IMR-90 (cell line): ENCODE measurements at regions not wholly inside any gene's neighbourhood (a gene's known extent, or its start where the extent isn't known, plus 50 kb on each side); places are given as distances from the start of the nearest gene placed in this dataset.

Experiments used
- ATAC-seq: fragments of 200-7000 bp; cut with Tn5 transposase; 2 replicates; pipeline ENCODE4 v1.9.1; 2020; ENCODE audit warnings: low read depth, mild to moderate bottlenecking, moderate library complexity
- BruUV-seq: library from RNA; stranded (reverse); fragments of 400-500 nt; replicated peaks from 2 replicates; lab custom pipeline; 2021; lab: Mats Ljungman, UMichigan
- CTCF ChIA-PET: fragments of 300-600 bp; formaldehyde crosslinking; extraction: SDS; loops from one replicate; lab custom pipeline; 2021; ENCODE audit warnings: antibody characterized with exemption; lab: Yijun Ruan, JAX
- POLR2A ChIA-PET: fragments of 300-600 bp; sonication (Branson Sonifier 250); formaldehyde crosslinking; loops from one replicate; lab custom pipeline; 2022; ENCODE audit warnings: antibody characterized with exemption; ENCODE audit not compliant: unreplicated experiment; lab: Charles Lee
- DNase-seq: peaks from one replicate; pipeline ENCODE4 v3.0.0; 2013
- H2AFZ ChIP-seq: replicated peaks from 2 replicates; pipeline ENCODE3; 2013; ENCODE audit warnings: low read length, mild to moderate bottlenecking; ENCODE audit not compliant: poor library complexity
- H2AK5ac ChIP-seq: 2 replicates; pipeline ENCODE4 v1.6.1; 2013; ENCODE audit warnings: low read depth, low read length, inconsistent platforms
- H2AK9ac ChIP-seq: replicated peaks from 2 replicates; pipeline ENCODE3; 2013; ENCODE audit warnings: mild to moderate bottlenecking, low read depth, low read length, moderate library complexity; ENCODE audit not compliant: poor library complexity
- H2BK120ac ChIP-seq: 2 replicates; pipeline ENCODE4 v1.6.1; 2013; ENCODE audit warnings: low read depth, low read length, inconsistent platforms
- H2BK15ac ChIP-seq: 3 replicates; pipeline ENCODE4 v1.6.1; 2013; ENCODE audit warnings: low read depth, low read length, inconsistent platforms
- H2BK20ac ChIP-seq: 2 replicates; pipeline ENCODE4 v1.6.1; 2013; ENCODE audit warnings: low read depth, mild to moderate bottlenecking, inconsistent platforms, low read length, moderate library complexity
- H2BK5ac ChIP-seq: 2 replicates; pipeline ENCODE4 v1.6.1; 2013; ENCODE audit warnings: mild to moderate bottlenecking, low read depth, low read length, inconsistent platforms; ENCODE audit not compliant: poor library complexity, severe bottlenecking
- H3K14ac ChIP-seq: replicated peaks from 2 replicates; pipeline ENCODE4 v1.6.1; 2013; ENCODE audit warnings: low read depth, low read length, inconsistent platforms
- H3K18ac ChIP-seq: 2 replicates; pipeline ENCODE4 v1.6.1; 2013; ENCODE audit warnings: low read depth, low read length, control low read depth
- H3K23ac ChIP-seq: 2 replicates; pipeline ENCODE4 v1.6.1; 2013; ENCODE audit warnings: low read depth, low read length, inconsistent platforms
- H3K27ac ChIP-seq: 2 replicates; pipeline ENCODE4 v1.5.1; 2013; ENCODE audit warnings: mild to moderate bottlenecking, control low read depth, low read length; ENCODE audit not compliant: insufficient read depth
- H3K27me3 ChIP-seq: 2 replicates; pipeline ENCODE4 v1.6.1; 2013; ENCODE audit warnings: low read length; ENCODE audit not compliant: control insufficient read depth, insufficient read depth
- H3K36me3 ChIP-seq: 2 replicates; pipeline ENCODE4 v1.6.1; 2013; ENCODE audit warnings: low read length, mixed read lengths; ENCODE audit not compliant: control insufficient read depth, insufficient read depth
- H3K4ac ChIP-seq: 2 replicates; pipeline ENCODE4 v1.6.1; 2013; ENCODE audit warnings: low read depth, low read length, inconsistent platforms
- H3K4me1 ChIP-seq: 2 replicates; pipeline ENCODE4 v1.6.1; 2013; ENCODE audit warnings: low read length, mixed read lengths; ENCODE audit not compliant: control insufficient read depth, insufficient read depth
- H3K4me2 ChIP-seq: 2 replicates; pipeline ENCODE4 v1.6.1; 2013; ENCODE audit warnings: low read depth, mild to moderate bottlenecking, control low read depth, low read length, moderate library complexity
- H3K4me3 ChIP-seq: 2 replicates; pipeline ENCODE4 v1.5.1; 2013; ENCODE audit warnings: low read depth, mild to moderate bottlenecking, control low read depth, low read length, moderate library complexity; ENCODE audit not compliant: insufficient read depth
- H3K56ac ChIP-seq: 2 replicates; pipeline ENCODE4 v1.6.1; 2013; ENCODE audit warnings: low read length, inconsistent platforms; ENCODE audit not compliant: insufficient read depth; ENCODE audit errors: extremely low read depth
- H3K79me1 ChIP-seq, 2 experiments: 2 replicates each; pipeline ENCODE4 v1.6.1; 2013; ENCODE audit warnings: low read length in 2 of 2, inconsistent platforms in 1 of 2, low read depth in 1 of 2
- H3K9ac ChIP-seq: 2 replicates; pipeline ENCODE4 v1.6.1; 2013; ENCODE audit warnings: low read depth, low read length, control low read depth
- H3K9me1 ChIP-seq: 2 replicates; pipeline ENCODE4 v1.6.1; 2013; ENCODE audit warnings: low read length, inconsistent platforms; ENCODE audit not compliant: insufficient read depth
- H3K9me3 ChIP-seq: 2 replicates; pipeline ENCODE4 v1.6.1; 2013; ENCODE audit warnings: low read length; ENCODE audit not compliant: control insufficient read depth, insufficient read depth
- H4K20me1 ChIP-seq: 2 replicates; pipeline ENCODE4 v1.6.1; 2013; ENCODE audit warnings: low read length, inconsistent platforms; ENCODE audit not compliant: insufficient read depth
- H4K5ac ChIP-seq: 2 replicates; pipeline ENCODE4 v1.6.1; 2013; ENCODE audit warnings: mild to moderate bottlenecking, low read depth, low read length, control low read depth
- H4K8ac ChIP-seq, 2 experiments: 2 replicates each; pipeline ENCODE4 v1.6.1; 2013; ENCODE audit warnings: low read depth in 2 of 2, low read length in 2 of 2, control low read depth in 1 of 2, inconsistent platforms in 1 of 2
- H4K91ac ChIP-seq: 2 replicates; pipeline ENCODE4 v1.6.1; 2013; ENCODE audit warnings: low read depth, low read length, inconsistent platforms; ENCODE audit not compliant: insufficient read depth
- BHLHE40 ChIP-seq: fragments of 150-350 bp; IDR thresholded peaks from 2 replicates; pipeline ENCODE4 v1.6.1; 2016; ENCODE audit warnings: mild to moderate bottlenecking, low read depth, low read length
- CHD1 ChIP-seq: IDR thresholded peaks from 2 replicates; pipeline ENCODE4 v1.6.1; 2012; ENCODE audit warnings: low read depth, low read length, improper control_type of control experiment
- FOS ChIP-seq: fragments of 150-350 bp; IDR thresholded peaks from 2 replicates; pipeline ENCODE4 v1.6.1; 2016; ENCODE audit warnings: low read depth, low read length
- MAFK ChIP-seq: IDR thresholded peaks from 2 replicates; pipeline ENCODE4 v1.6.1; 2012; ENCODE audit warnings: low read depth, low read length, improper control_type of control experiment
- MXI1 ChIP-seq: IDR thresholded peaks from 2 replicates; pipeline ENCODE4 v1.6.1; 2012; ENCODE audit warnings: low read depth, mild to moderate bottlenecking, low read length, moderate library complexity, borderline replicate concordance
- NFE2L2 ChIP-seq: fragments of 150-350 bp; IDR thresholded peaks from 2 replicates; pipeline ENCODE4 v1.6.1; 2016; ENCODE audit warnings: low read depth, mild to moderate bottlenecking, low read length
- POLR2A ChIP-seq: IDR thresholded peaks from 2 replicates; pipeline ENCODE4 v1.6.1; 2012; ENCODE audit warnings: mild to moderate bottlenecking, low read depth, low read length
- RCOR1 ChIP-seq: IDR thresholded peaks from 2 replicates; pipeline ENCODE4 v1.6.1; 2012; ENCODE audit warnings: mild to moderate bottlenecking, low read length, improper control_type of control experiment; ENCODE audit not compliant: insufficient replicate concordance
- WGBS, 2 experiments: methylation state at CpG; one replicate each; pipeline versions ENCODE4 v1.1.5 to v1.1.7; 2013; ENCODE audit warnings: missing lambda C conversion rate in 2 of 2; ENCODE audit not compliant: insufficient read length in 1 of 2; ENCODE audit errors: extremely low coverage in 2 of 2; 5-methylcytosine and 5-hydroxymethylcytosine counted together
- dilution Hi-C: fragments of 300-500 bp; cut with HindIII; formaldehyde crosslinking; loops from one replicate; pipeline ENCODE4 v1.14.3; 2018; ENCODE audit warnings: low sequenced_read_pairs; ENCODE audit not compliant: unreplicated experiment
- in situ Hi-C: fragments of 300-500 bp; cut with MboI; formaldehyde crosslinking; loops from 3 replicates; pipeline ENCODE4 v1.14.3; 2019; ENCODE audit warnings: low sequenced_read_pairs, inconsistent platforms, mixed read lengths
- intact Hi-C: fragments of 100-400 bp; cut with micrococcal nuclease; formaldehyde crosslinking; loops from 2 replicates; pipeline ENCODE4 v1.10.0; 2022

DNA sequence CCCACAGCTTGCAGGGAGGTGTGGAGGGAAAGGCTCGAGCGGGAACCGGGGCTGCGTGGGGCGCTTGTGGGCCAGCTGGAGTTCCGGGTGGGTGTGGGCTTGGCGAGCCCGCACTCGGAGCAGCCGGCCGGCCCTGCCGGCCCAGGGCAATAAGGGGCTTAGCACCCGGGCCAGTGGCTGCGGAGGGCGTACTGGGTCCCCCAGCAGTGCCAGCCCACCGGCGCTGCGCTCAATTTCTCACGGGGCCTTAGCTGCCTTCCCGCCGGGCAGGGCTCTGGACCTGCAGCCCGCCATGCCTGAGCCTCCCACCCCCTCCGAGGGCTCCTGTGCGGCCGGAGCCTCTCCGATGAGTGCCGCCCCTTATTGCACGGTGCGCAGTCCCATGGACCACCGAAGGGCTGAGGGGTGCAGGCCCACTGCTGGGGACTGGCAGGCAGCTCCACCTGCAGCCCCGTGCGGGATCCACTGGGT lies 1242.2 kb upstream of the EYS start:
- Histone ChIP-seq H3K79me1 (no peaks in the 10 kb centered on the region), H2BK5ac (no peak overlapping the region), H3K9ac (no peak overlapping the region), H3K4me3 (no peak overlapping the region), H4K91ac (no peak overlapping the region), H2AK5ac (no peak overlapping the region), H3K18ac (no peak overlapping the region), H2BK20ac (no peak overlapping the region), H3K4me1 (no peaks in the 10 kb centered on the region), H3K27me3 (no peaks in the 10 kb centered on the region), H3K14ac (no peak overlapping the region), H3K27ac (no peak overlapping the region), H3K56ac (no peak overlapping the region), H3K9me3 (peaks cover 3% of the 10 kb centered on the region; the same call in 1 of the 2 replicates), H3K9me1 (no peaks in the 10 kb centered on the region), H4K5ac (no peak overlapping the region), H2AFZ (no peak overlapping the region), H3K4me2 (no peak overlapping the region), H3K36me3 (no peaks in the 10 kb centered on the region), H4K8ac (no peak overlapping the region), H3K23ac (no peak overlapping the region), H2AK9ac (no peak overlapping the region), H3K4ac (no peak overlapping the region), H2BK120ac (no peak overlapping the region), H2BK15ac (no peak overlapping the region), H4K20me1 (no peaks in the 10 kb centered on the region)
- WGBS, 2 experiments: 73% methylated on average over 3 of the region's 32 CpGs; no CpG with 5 or more reads in 1 of the 2 experiments
- DNase-seq (no peak), ATAC-seq (no peak)
- BruUV-seq: no TSS peak
- TF ChIP-seq MXI1 (no peak), RCOR1 (no peak), CHD1 (no peak), POLR2A (no peak), BHLHE40 (no peak), NFE2L2 (no peak), MAFK (no peak), FOS (no peak)
- ChIA-PET POLR2A (no interaction called here), CTCF (no interaction called here)
- dilution Hi-C loops: no loop called here
- intact Hi-C loops: no loop called here
- in situ Hi-C loops: no loop called here
